ENCODE measurements at regions not wholly inside any gene's neighbourhood (a gene's known extent, or its start where the extent isn't known, plus 50 kb on each side); places are given as distances from the start of the nearest gene placed in this dataset.

- TF ChIP-seq EZH2phosphoT487 (IDR thresholded peaks at IDR 0.05; ENCODE audit: insufficient read depth, low read depth) = no peak
- TF ChIP-seq EZH2 (IDR thresholded peaks at IDR 0.05; ENCODE audit: insufficient read depth, poor library complexity, severe bottlenecking) = no peak
Measured at GRCh38 chr3:151564261-151564660, 103.4 kb upstream of the IGSF10 start.
